Immature natural killer cell (primary cell): ENCODE measurements at regions not wholly inside any gene's neighbourhood (a gene's known extent, or its start where the extent isn't known, plus 50 kb on each side); places are given as distances from the start of the nearest gene placed in this dataset.
"Not testable (repeated sequence)": the region's sequence is repeated elsewhere in the genome, so short reads cannot be mapped to it uniquely, and the experiment has no call there.

Source experiments
- DNase-seq, 3 donors: peaks; one replicate each; pipeline ENCODE4 v3.0.0; 2022; ENCODE audit warnings: mixed read lengths in 1 of 3
- H3K27ac Mint-ChIP-seq, 6 donors: one replicate each; pipeline ENCODE4 v1.8.0; 2020; ENCODE audit warnings: mixed read lengths in 6 of 6, mild to moderate bottlenecking in 5 of 6, inconsistent platforms in 4 of 6, moderate library complexity in 3 of 6
- H3K27me3 Mint-ChIP-seq, 3 donors: one replicate each; pipeline ENCODE4 v1.8.0; 2020 to 2021; ENCODE audit warnings: low read depth in 3 of 3, mild to moderate bottlenecking in 3 of 3, mixed read lengths in 3 of 3, moderate library complexity in 3 of 3, inconsistent platforms in 1 of 3
- H3K36me3 Mint-ChIP-seq, 3 donors: one replicate each; pipeline ENCODE4 v1.8.0; 2020; ENCODE audit warnings: mixed read lengths in 3 of 3, inconsistent platforms in 2 of 3, mild to moderate bottlenecking in 2 of 3
- H3K4me1 Mint-ChIP-seq, 2 donors: one replicate each; pipeline ENCODE4 v1.8.0; 2020; ENCODE audit warnings: inconsistent platforms in 2 of 2, mild to moderate bottlenecking in 2 of 2, mixed read lengths in 2 of 2, moderate library complexity in 1 of 2
- H3K4me3 Mint-ChIP-seq, 5 donors: one replicate each; pipeline ENCODE4 v1.8.0; 2020; ENCODE audit warnings: mild to moderate bottlenecking in 5 of 5, mixed read lengths in 5 of 5, inconsistent platforms in 3 of 5, moderate library complexity in 3 of 5
- H3K9me3 Mint-ChIP-seq, 6 donors: one replicate each; pipeline ENCODE4 v1.8.0; 2020; ENCODE audit warnings: mild to moderate bottlenecking in 6 of 6, mixed read lengths in 6 of 6, inconsistent platforms in 4 of 6, moderate library complexity in 3 of 6

DNA sequence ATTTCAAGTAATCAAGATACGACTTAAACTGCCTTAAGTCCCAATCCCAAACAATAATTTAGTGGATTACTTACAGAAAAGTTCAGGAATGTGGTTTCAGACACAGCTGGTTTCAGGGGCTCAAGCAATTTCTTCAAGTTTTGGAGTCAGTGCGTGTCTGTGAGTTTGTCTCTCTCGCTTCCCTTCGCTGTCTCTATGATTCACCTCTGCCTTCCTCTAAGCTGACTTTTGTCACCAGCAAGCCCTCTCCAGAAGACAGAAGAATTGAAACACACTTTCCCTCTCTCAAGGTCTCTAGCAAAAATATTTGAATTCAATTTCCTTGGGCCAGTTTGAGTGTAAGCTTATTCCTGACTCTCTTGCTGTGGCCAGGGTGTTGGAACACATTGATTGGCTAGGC, 392.4 kb downstream of the EDEM1 start:
- H3K27ac Mint-ChIP-seq = no peak overlapping the region
- no peaks in the 10 kb centered on the region for H3K4me1 Mint-ChIP-seq
- H3K36me3 Mint-ChIP-seq = no peaks in the 10 kb centered on the region
- no peak for DNase-seq
- H3K9me3 Mint-ChIP-seq = peaks cover 0 to 9% (median 5%) of the 10 kb centered on the region in 6 donors
- peaks cover 0 to 2% (median 0%) of the 10 kb centered on the region in 3 donors for H3K27me3 Mint-ChIP-seq
- H3K4me3 Mint-ChIP-seq = no peak overlapping the region

GRCh38 chr3:5580826-5581225, 393.3 kb downstream of the EDEM1 start:
- Mint-ChIP-seq H3K27ac (no peak overlapping the region), H3K4me3 (no peak overlapping the region), H3K36me3 (no peaks in the 10 kb centered on the region), H3K27me3 (peaks cover 0 to 2% (median 0%) of the 10 kb centered on the region in 3 donors), H3K4me1 (no peaks in the 10 kb centered on the region), H3K9me3 (peaks cover 0 to 9% (median 5%) of the 10 kb centered on the region in 6 donors)
- no peak for DNase-seq

GRCh38 chr3:5581743-5582142, 394.2 kb downstream of the EDEM1 start:
- Mint-ChIP-seq H3K36me3 (no peaks in the 10 kb centered on the region), H3K4me3 (no peak overlapping the region), H3K27me3 (peaks cover 0 to 2% (median 0%) of the 10 kb centered on the region in 3 donors), H3K9me3 (peaks cover 0 to 9% (median 5%) of the 10 kb centered on the region in 6 donors), H3K27ac (no peak overlapping the region), H3K4me1 (no peaks in the 10 kb centered on the region)
- DNase-seq = no peak

DNA sequence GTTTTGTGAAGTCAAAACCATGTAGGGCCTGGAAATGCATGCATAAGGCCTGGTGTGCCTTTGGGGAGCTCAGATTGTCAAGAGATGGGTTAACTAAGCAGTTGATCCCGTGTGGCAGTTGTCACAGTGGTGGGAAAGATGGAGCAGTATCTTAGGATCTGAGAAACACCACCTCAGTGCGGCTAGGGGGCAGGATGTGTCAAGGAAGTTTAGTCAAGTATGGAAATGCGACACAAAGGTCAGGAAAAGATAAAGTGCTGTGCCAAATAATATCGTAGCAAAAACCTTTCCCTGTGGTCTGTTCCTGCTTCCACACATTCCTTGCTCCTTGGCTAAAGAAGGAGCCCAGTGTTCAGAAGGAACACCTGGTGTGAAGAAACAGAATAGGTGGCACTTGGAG, 396.4 kb downstream of the EDEM1 start:
- Mint-ChIP-seq H3K27me3 (peaks cover 0 to 2% (median 0%) of the 10 kb centered on the region in 3 donors), H3K4me1 (no peaks in the 10 kb centered on the region), H3K9me3 (peaks cover 0 to 13% (median 5%) of the 10 kb centered on the region in 6 donors), H3K27ac (no peak overlapping the region), H3K4me3 (no peak overlapping the region), H3K36me3 (no peaks in the 10 kb centered on the region)
- no peak for DNase-seq

DNA sequence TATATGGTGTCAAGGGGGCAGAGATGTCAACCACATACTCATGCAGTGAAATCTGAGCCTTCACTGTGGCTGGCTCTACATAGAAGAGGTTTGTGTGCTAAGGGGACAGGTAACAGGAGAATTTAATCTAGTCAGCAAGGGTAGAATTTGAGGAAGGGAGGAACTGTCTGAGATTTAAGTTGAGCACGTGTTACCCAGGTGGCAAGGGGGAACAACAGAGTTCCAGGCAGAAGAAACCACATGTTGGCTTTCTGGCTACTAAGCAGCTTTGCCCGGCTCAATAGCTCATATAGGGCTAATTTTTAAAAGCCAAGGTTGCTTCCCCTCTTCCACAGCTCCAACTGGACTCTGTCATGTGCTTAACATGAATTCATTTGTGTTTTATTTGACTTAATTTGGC, 397.6 kb downstream of the EDEM1 start:
- no peak for DNase-seq
- Mint-ChIP-seq H3K4me3 (no peak overlapping the region), H3K36me3 (no peaks in the 10 kb centered on the region), H3K9me3 (peaks cover 0 to 13% (median 4%) of the 10 kb centered on the region in 6 donors), H3K27me3 (peaks cover 0 to 5% (median 0%) of the 10 kb centered on the region in 3 donors), H3K27ac (no peak overlapping the region), H3K4me1 (no peaks in the 10 kb centered on the region)

GRCh38 chr3:5606884-5607472, 419.5 kb downstream of the EDEM1 start:
- Mint-ChIP-seq H3K27me3 (no peaks in the 10 kb centered on the region), H3K27ac (no peak overlapping the region), H3K4me1 (no peaks in the 10 kb centered on the region), H3K9me3 (peaks cover 7 to 37% (median 17%) of the 10 kb centered on the region in 6 donors), H3K4me3 (no peak overlapping the region), H3K36me3 (no peaks in the 10 kb centered on the region)
- DNase-seq = no peak

DNA sequence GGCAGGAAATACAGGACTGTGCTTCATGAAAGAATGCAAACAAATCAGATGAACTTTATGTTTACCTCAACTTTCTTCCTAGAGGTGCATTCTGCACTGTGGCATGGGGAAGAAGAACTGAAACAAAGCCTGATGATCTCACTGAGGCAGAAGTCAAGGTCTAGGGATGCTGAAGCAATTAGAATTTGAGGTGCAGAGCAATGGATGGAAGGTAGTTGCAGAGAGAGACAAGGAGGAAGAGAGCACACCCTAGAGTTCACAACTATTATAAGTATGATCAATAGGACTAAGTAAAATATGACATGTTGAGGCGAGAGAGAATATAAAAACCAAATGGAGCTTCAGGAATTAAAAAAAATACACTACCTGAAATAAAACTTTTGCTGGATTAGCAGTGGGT, 420.1 kb downstream of the EDEM1 start:
- Mint-ChIP-seq H3K9me3 (peaks cover 6 to 31% (median 12%) of the 10 kb centered on the region in 6 donors), H3K27me3 (no peaks in the 10 kb centered on the region), H3K4me3 (no peak overlapping the region), H3K4me1 (no peaks in the 10 kb centered on the region), H3K27ac (no peak overlapping the region), H3K36me3 (no peaks in the 10 kb centered on the region)
- DNase-seq = no peak

DNA sequence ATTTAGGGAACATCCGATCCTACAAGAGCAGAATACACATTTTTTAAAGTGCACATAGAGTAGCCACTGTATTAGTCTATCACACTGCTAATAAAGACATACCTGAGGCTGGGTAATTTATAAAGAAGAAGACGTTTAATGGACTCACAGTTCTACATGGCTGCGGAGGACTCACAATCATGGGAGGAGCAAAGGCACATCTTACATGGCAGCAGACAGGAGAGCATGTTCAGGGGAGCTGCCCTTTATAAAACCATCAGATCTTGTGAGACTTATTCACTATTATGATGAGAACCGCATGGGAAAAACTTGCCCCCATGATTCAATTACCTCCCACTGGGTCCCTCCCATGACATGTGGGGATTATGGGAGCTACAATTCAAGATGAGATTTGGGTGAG, 421.5 kb downstream of the EDEM1 start:
- not testable (repeated sequence) for DNase-seq, H3K4me3 Mint-ChIP-seq, H3K4me1 Mint-ChIP-seq, H3K36me3 Mint-ChIP-seq, H3K27me3 Mint-ChIP-seq, H3K27ac Mint-ChIP-seq
- peaks cover 4 to 20% (median 7%) of the 10 kb centered on the region in 6 donors for H3K9me3 Mint-ChIP-seq

GRCh38 chr3:5613599-5613998, 426.1 kb downstream of the EDEM1 start:
- H3K4me1 Mint-ChIP-seq = no peaks in the 10 kb centered on the region
- H3K27me3 Mint-ChIP-seq = no peaks in the 10 kb centered on the region
- no peak for DNase-seq
- peaks cover 0 to 3% (median 0%) of the 10 kb centered on the region in 3 donors for H3K36me3 Mint-ChIP-seq
- H3K27ac Mint-ChIP-seq = no peak overlapping the region
- peaks cover 0 to 9% (median 3%) of the 10 kb centered on the region in 6 donors for H3K9me3 Mint-ChIP-seq
- H3K4me3 Mint-ChIP-seq = no peak overlapping the region

GRCh38 chr3:5616873-5617272, 429.4 kb downstream of the EDEM1 start:
- Mint-ChIP-seq H3K27me3 (peaks cover 0 to 2% (median 0%) of the 10 kb centered on the region in 3 donors), H3K9me3 (peaks cover 0 to 9% (median 3%) of the 10 kb centered on the region in 6 donors), H3K36me3 (peaks cover 0 to 3% (median 0%) of the 10 kb centered on the region in 3 donors), H3K4me3 (no peak overlapping the region), H3K4me1 (no peaks in the 10 kb centered on the region), H3K27ac (no peak overlapping the region)
- no peak for DNase-seq

DNA sequence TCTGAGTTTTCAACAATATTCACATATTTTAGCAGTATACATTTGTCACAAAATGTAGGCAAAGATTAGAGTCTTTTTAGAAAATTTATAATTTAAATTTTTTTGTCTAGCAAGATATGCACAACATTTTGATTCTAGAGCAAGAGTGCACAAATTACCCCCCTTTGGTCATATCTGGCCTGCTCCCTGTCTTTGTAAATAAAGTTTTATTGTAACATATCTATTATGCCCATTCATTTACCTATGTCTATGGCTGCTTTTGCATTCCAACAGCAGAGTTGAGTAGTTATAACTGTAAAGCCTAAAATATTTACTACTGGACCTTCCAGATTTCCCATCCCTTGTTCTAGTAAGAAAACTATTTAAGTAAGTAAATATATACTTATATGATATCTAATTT, 430.7 kb downstream of the EDEM1 start:
- Mint-ChIP-seq H3K4me3 (no peak overlapping the region), H3K36me3 (peaks cover 0 to 3% (median 0%) of the 10 kb centered on the region in 3 donors), H3K4me1 (no peaks in the 10 kb centered on the region), H3K9me3 (peaks cover 0 to 9% (median 3%) of the 10 kb centered on the region in 6 donors), H3K27me3 (peaks cover 0 to 2% (median 0%) of the 10 kb centered on the region in 3 donors), H3K27ac (no peak overlapping the region)
- no peak for DNase-seq

DNA sequence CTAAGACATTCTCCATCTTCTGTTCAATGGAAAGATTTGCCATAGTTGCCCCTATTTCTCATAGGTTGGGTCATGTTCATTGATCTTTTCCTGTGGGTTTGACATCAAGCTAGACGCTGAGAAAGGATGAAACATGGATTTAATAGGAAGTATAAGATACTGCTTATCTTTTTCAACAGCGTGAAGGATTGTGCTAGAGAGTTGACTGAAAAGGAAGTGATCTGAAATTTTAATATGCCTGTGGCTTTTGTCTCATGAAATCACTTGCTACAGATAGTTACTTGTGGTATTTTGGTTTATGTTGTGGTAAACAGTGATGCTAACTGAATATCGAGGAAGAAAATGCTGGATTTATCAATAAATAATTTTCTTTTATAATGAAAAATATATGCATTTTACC, 442.9 kb downstream of the EDEM1 start:
- H3K4me3 Mint-ChIP-seq = no peak overlapping the region
- no peak for DNase-seq
- peaks cover 0 to 9% (median 3%) of the 10 kb centered on the region in 6 donors for H3K9me3 Mint-ChIP-seq
- no peaks in the 10 kb centered on the region for H3K36me3 Mint-ChIP-seq
- peaks cover 0 to 3% (median 0%) of the 10 kb centered on the region in 3 donors for H3K27me3 Mint-ChIP-seq
- H3K27ac Mint-ChIP-seq = no peak overlapping the region
- H3K4me1 Mint-ChIP-seq = peaks cover 3 to 18% of the 10 kb centered on the region in 2 donors

DNA sequence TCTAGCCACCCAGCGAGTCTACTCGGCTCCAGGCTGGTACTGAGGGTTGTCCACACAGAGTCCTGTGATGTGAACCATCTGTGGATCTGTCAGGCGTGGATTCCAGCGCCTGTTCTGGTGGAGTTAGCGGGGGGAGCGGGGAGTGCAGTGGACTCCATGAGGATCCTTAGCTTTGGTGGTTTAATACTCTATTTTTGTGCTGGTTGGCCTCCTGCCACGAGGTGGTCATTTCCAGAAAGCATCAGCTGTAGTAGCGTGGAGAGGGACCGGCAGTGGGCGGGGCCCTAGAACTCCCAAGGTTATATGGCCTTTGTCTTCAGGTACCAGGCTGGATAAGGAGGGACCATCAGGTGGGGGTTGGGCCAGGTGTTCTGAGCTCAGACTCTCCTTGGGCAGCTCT, 446.5 kb downstream of the EDEM1 start:
- DNase-seq = no peak
- no peaks in the 10 kb centered on the region for H3K36me3 Mint-ChIP-seq
- peaks cover 0 to 16% (median 7%) of the 10 kb centered on the region in 6 donors for H3K9me3 Mint-ChIP-seq
- no peak overlapping the region for H3K27ac Mint-ChIP-seq
- H3K4me3 Mint-ChIP-seq = no peak overlapping the region
- peaks cover 3 to 18% of the 10 kb centered on the region in 2 donors for H3K4me1 Mint-ChIP-seq
- H3K27me3 Mint-ChIP-seq = peaks cover 0 to 2% (median 0%) of the 10 kb centered on the region in 3 donors

GRCh38 chr3:5634411-5634810, 446.9 kb downstream of the EDEM1 start:
- no peaks in the 10 kb centered on the region for H3K36me3 Mint-ChIP-seq
- peaks cover 0 to 2% (median 0%) of the 10 kb centered on the region in 3 donors for H3K27me3 Mint-ChIP-seq
- peaks cover 3 to 13% of the 10 kb centered on the region in 2 donors for H3K4me1 Mint-ChIP-seq
- no peak overlapping the region for H3K4me3 Mint-ChIP-seq
- peaks cover 1 to 16% (median 7%) of the 10 kb centered on the region in 6 donors for H3K9me3 Mint-ChIP-seq
- no peak for DNase-seq
- H3K27ac Mint-ChIP-seq = no peak overlapping the region

- Mint-ChIP-seq H3K27me3 (peaks cover 0 to 2% (median 0%) of the 10 kb centered on the region in 3 donors), H3K36me3 (no peaks in the 10 kb centered on the region), H3K27ac (no peak overlapping the region), H3K4me3 (no peak overlapping the region), H3K4me1 (peaks cover 0 to under 1% of the 10 kb centered on the region in 2 donors), H3K9me3 (peaks cover 2 to 25% (median 9%) of the 10 kb centered on the region in 6 donors)
- DNase-seq = no peak
Measured at GRCh38 chr3:5635746-5636145, 448.2 kb downstream of the EDEM1 start.
